GM23248 (cell line): ENCODE measurements at regions not wholly inside any gene's neighbourhood (a gene's known extent, or its start where the extent isn't known, plus 50 kb on each side); places are given as distances from the start of the nearest gene placed in this dataset.

Experiments
- DNase-seq: peaks from one replicate; pipeline ENCODE4 v3.0.0-alpha.2; 2015
- H2AFZ ChIP-seq: fragments of 200-600 bp; sonication (generic); 2 replicates; pipeline ENCODE4 v1.6.1; 2016; ENCODE audit warnings: antibody characterized with exemption
- H3F3A ChIP-seq: fragments of 200-600 bp; sonication (generic); 2 replicates; pipeline ENCODE4 v1.6.1; 2016; ENCODE audit warnings: mild to moderate bottlenecking, antibody characterized with exemption, mixed run types; ENCODE audit not compliant: insufficient read depth
- H3K27ac ChIP-seq: fragments of 200-600 bp; sonication (generic); 2 replicates; pipeline ENCODE4 v1.5.1; 2016; ENCODE audit warnings: mild to moderate bottlenecking
- H3K27me3 ChIP-seq: fragments of 200-600 bp; sonication (generic); replicated peaks from 2 replicates; pipeline ENCODE4 v1.6.1; 2016; ENCODE audit warnings: mild to moderate bottlenecking; ENCODE audit not compliant: insufficient read depth
- H3K36me3 ChIP-seq: fragments of 200-600 bp; sonication (generic); 2 replicates; pipeline ENCODE4 v1.6.1; 2016; ENCODE audit warnings: low read depth, mild to moderate bottlenecking
- H3K4me1 ChIP-seq: fragments of 200-600 bp; sonication (generic); 2 replicates; pipeline ENCODE4 v1.6.1; 2016; ENCODE audit warnings: mild to moderate bottlenecking; ENCODE audit not compliant: insufficient read depth
- H3K4me2 ChIP-seq: fragments of 200-600 bp; sonication (generic); one replicate; pipeline ENCODE4 v1.6.1; 2016; ENCODE audit warnings: mild to moderate bottlenecking; ENCODE audit not compliant: unreplicated experiment
- H3K4me3 ChIP-seq: fragments of 200-600 bp; sonication (generic); 2 replicates; pipeline ENCODE4 v1.5.1; 2016; ENCODE audit warnings: mild to moderate bottlenecking
- H3K79me2 ChIP-seq: fragments of 200-600 bp; sonication (generic); 2 replicates; pipeline ENCODE4 v1.6.1; 2016; ENCODE audit warnings: mild to moderate bottlenecking; ENCODE audit not compliant: insufficient read depth
- H3K9ac ChIP-seq: fragments of 200-600 bp; sonication (generic); 2 replicates; pipeline ENCODE4 v1.6.1; 2016; ENCODE audit warnings: mild to moderate bottlenecking
- H3K9me2 ChIP-seq: fragments of 200-600 bp; sonication (generic); 2 replicates; pipeline ENCODE4 v1.6.1; 2016; ENCODE audit warnings: mixed run types, mild to moderate bottlenecking, moderate library complexity; ENCODE audit not compliant: insufficient read depth
- H3K9me3 ChIP-seq: fragments of 200-600 bp; sonication (generic); one replicate; pipeline ENCODE4 v1.6.1; 2017; ENCODE audit warnings: low read depth
- H4K20me1 ChIP-seq: fragments of 200-600 bp; sonication (generic); 2 replicates; pipeline ENCODE4 v1.6.0; 2016; ENCODE audit not compliant: insufficient read depth
- EZH2 ChIP-seq: fragments of 200-600 bp; sonication (generic); IDR thresholded peaks from 2 replicates; pipeline ENCODE4 v1.6.1; 2018; ENCODE audit warnings: antibody characterized with exemption, mild to moderate bottlenecking; ENCODE audit not compliant: insufficient read depth, poor library complexity, severe bottlenecking
- EZH2phosphoT487 ChIP-seq: fragments of 200-600 bp; sonication (generic); IDR thresholded peaks from 2 replicates; pipeline ENCODE4 v1.6.1; 2018; ENCODE audit warnings: antibody characterized with exemption, moderate library complexity, mild to moderate bottlenecking, low read depth; ENCODE audit not compliant: insufficient read depth
- WGBS, 2 experiments: methylation state at CpG; one replicate each; pipeline ENCODE4 v1.1.6; 2015 to 2017; ENCODE audit warnings: low lambda C conversion rate in 2 of 2, low coverage in 1 of 2; ENCODE audit errors: missing lambda C conversion rate in 2 of 2; 5-methylcytosine and 5-hydroxymethylcytosine counted together
- in situ Hi-C: fragments of 300-500 bp; cut with MboI; formaldehyde crosslinking; loops from 2 replicates; pipeline ENCODE4 v1.15.0; 2020

DNA sequence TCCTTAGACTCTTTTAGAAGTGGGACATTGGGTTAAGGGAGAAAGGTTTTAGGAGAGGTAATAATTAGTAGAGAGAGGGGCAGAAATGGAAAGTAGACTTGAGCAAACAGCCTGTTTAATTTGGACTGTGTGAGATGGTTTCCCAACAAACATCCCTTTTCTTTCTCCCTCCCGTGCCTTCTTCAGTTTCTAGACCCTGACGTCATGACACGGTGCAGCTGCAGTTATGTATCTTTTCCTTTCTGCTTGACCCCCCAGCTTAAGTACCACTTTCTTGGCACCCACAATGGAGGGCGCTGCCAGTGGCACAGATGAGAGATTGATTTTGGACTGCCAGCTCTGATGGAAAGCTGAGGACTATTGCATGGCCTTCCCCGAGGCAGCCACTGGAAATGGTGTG lies 86.9 kb upstream of the FAM136A start:
- in situ Hi-C loops = no loop called here
- Histone ChIP-seq H3K9ac (no peak overlapping the region), H3K36me3 (no peaks in the 10 kb centered on the region), H4K20me1 (no peaks in the 10 kb centered on the region), H3K4me3 (no peak overlapping the region), H2AFZ (no peak overlapping the region), H3K79me2 (no peaks in the 10 kb centered on the region), H3K9me3 (no peaks in the 10 kb centered on the region), H3F3A (peaks cover 4% of the 10 kb centered on the region; the same call in 1 of the 2 replicates), H3K27me3 (no peaks in the 10 kb centered on the region), H3K9me2 (no peaks in the 10 kb centered on the region), H3K27ac (no peak overlapping the region), H3K4me2 (no peak overlapping the region), H3K4me1 (peaks cover 8% of the 10 kb centered on the region)
- no peak for DNase-seq
- TF ChIP-seq EZH2 (no peak), EZH2phosphoT487 (no peak)
- WGBS, 2 experiments = 84 to 86% methylated on average over 5 of the region's 5 CpGs

DNA sequence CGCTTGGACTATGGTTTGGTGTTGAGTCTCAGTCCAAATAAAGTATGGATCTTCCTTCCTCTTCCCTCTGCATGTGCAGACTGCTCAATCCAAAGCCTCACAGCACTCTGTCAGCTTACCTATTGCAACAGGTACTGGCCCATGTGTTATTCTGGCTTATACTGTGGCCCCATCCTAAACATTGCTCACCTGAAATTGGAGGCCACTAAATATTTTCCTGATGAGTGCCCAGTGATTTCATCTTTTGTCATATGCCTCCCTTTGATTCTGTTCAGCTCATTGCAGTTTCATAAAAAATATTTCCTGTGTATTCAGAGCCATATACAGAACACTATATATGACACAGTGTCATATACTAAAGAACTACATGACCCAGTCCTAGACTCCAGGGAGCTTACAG lies 86.3 kb upstream of the FAM136A start:
- Histone ChIP-seq H3K9me3 (no peaks in the 10 kb centered on the region), H2AFZ (no peak overlapping the region), H3F3A (peaks cover 4% of the 10 kb centered on the region; the same call in 1 of the 2 replicates), H3K4me2 (no peak overlapping the region), H3K27ac (no peak overlapping the region), H3K9me2 (no peaks in the 10 kb centered on the region), H3K4me3 (no peak overlapping the region), H3K27me3 (no peaks in the 10 kb centered on the region), H3K9ac (no peak overlapping the region), H4K20me1 (no peaks in the 10 kb centered on the region), H3K79me2 (no peaks in the 10 kb centered on the region), H3K4me1 (peaks cover 8% of the 10 kb centered on the region), H3K36me3 (no peaks in the 10 kb centered on the region)
- DNase-seq = peak; percentile 18
- in situ Hi-C loops = no loop called here
- WGBS, 2 experiments = 100% methylated on average over 1 of the region's 1 CpG
- TF ChIP-seq EZH2phosphoT487 = no peak
- no peak for TF ChIP-seq EZH2

DNA sequence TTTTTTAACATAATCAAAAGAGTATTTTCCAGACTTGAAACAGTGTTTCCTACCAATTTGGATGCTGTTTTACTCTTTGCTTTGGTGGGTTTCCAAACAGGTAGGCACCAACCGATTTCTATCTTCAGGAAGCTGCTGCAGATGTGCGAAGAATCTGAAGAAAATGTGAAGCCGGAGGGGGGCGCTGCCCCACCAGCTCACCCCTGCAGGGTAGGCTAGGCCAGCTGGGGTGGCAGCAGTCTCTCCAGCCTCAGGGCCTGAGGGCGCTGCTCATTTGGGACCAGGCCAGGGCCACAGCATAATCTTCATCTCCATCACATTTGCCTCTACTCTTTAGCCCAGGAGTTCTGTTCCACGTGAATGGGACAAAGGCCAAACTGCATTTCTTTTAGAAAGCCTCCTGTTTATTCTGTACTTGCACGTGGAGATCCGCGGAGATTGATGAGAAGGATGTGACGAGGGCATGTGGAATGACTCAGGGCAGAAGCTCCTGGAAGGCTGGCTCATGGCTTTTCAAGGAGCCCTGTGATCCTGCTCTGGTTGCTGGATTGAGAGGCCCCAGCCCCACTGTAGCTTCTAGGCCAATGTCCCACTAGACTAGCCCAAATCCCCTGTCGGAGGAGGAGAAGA lies 84.2 kb upstream of the FAM136A start:
- no peak overlapping the region for H3K4me3 ChIP-seq
- peaks cover 23% of the 10 kb centered on the region for H3K4me1 ChIP-seq
- no peak overlapping the region for H3K9ac ChIP-seq
- H2AFZ ChIP-seq = no peak overlapping the region
- no peak overlapping the region for H3K4me2 ChIP-seq
- WGBS, 2 experiments = 56 to 60% methylated on average over 11 of the region's 11 CpGs
- in situ Hi-C loops = no loop called here
- H3K79me2 ChIP-seq = no peaks in the 10 kb centered on the region
- TF ChIP-seq EZH2phosphoT487 (no peak), EZH2 (no peak)
- H3F3A ChIP-seq = peaks cover 16% of the 10 kb centered on the region
- no peaks in the 10 kb centered on the region for H3K9me2 ChIP-seq
- H3K36me3 ChIP-seq = no peaks in the 10 kb centered on the region
- H3K27me3 ChIP-seq = no peaks in the 10 kb centered on the region
- no peak overlapping the region for H3K27ac ChIP-seq
- peak; percentile 64 for DNase-seq
- H3K9me3 ChIP-seq = no peaks in the 10 kb centered on the region
- H4K20me1 ChIP-seq = no peaks in the 10 kb centered on the region

GRCh38 chr2:70385204-70385603 lies 83.3 kb upstream of the FAM136A start:
- H3K27me3 ChIP-seq = no peaks in the 10 kb centered on the region
- H3K36me3 ChIP-seq = no peaks in the 10 kb centered on the region
- TF ChIP-seq EZH2phosphoT487 = no peak
- TF ChIP-seq EZH2 = no peak
- no peak overlapping the region for H3K27ac ChIP-seq
- in situ Hi-C loops = no loop called here
- no peaks in the 10 kb centered on the region for H3K9me3 ChIP-seq
- no peak overlapping the region for H3K9ac ChIP-seq
- no peak for DNase-seq
- no peak overlapping the region for H3K4me3 ChIP-seq
- H3F3A ChIP-seq = peaks cover 25% of the 10 kb centered on the region
- H3K4me1 ChIP-seq = peaks cover 29% of the 10 kb centered on the region
- no peaks in the 10 kb centered on the region for H4K20me1 ChIP-seq
- no peak overlapping the region for H2AFZ ChIP-seq
- no peak overlapping the region for H3K4me2 ChIP-seq
- H3K79me2 ChIP-seq = no peaks in the 10 kb centered on the region
- H3K9me2 ChIP-seq = no peaks in the 10 kb centered on the region
- 77% methylated on average over 2 of the region's 2 CpGs for WGBS, 2 experiments
